Activated gamma-delta T cell treated with Interleukin-2 at 50 U/mL for 16 hours (primary cell): ENCODE measurements at regions not wholly inside any gene's neighbourhood (a gene's known extent, or its start where the extent isn't known, plus 50 kb on each side); places are given as distances from the start of the nearest gene placed in this dataset.

ENCODE experiments used
- DNase-seq: peaks from one replicate; pipeline ENCODE4 v3.0.0-alpha.2; 2020

GRCh38 chr20:24256307-24256706, 213.1 kb upstream of the SYNDIG1 start:
- no peak for DNase-seq

DNA sequence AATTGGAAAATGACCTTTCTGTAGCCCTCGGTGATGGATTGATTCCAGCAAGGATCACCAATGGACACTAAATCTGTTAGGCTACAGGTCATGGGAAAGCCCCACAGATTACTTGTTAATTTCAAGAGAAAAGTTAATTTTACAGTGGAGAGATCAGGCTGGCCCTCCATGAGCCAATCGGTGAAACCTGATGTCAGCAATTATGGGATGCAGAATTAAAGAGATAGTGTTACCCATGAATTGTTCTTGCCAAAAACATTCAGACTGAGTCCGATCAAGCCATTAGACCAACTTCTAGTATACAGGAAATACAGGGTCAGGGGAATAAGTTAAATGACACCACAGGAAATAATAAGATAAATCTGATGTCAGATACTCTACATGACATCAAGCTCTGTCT, 214.9 kb upstream of the SYNDIG1 start:
- no peak for DNase-seq

DNA sequence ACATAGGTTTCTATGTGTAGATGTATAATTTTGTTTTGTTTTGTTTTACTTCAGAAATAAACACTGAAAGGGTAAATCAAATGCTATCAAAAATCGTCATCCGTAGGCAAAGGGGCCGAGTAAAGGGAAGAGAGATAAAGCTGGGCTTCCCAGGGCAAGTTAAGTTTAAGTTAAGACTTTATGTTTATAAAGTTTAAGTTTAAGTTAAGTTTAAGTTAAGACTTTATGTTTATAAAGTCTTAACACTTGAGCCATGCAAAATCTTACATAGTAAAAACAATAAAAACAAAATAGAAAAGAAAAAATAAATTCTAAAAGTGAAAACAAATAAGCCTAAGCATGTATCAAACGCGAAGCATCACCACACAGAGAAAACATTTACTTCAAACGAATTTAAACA, 216.1 kb upstream of the SYNDIG1 start:
- DNase-seq: no peak

- DNase-seq: no peak
Observed at GRCh38 chr20:24245094-24245493, 224.3 kb upstream of the SYNDIG1 start.

- DNase-seq: no peak
Observed at GRCh38 chr20:24242763-24243162, 226.7 kb upstream of the SYNDIG1 start.

DNA sequence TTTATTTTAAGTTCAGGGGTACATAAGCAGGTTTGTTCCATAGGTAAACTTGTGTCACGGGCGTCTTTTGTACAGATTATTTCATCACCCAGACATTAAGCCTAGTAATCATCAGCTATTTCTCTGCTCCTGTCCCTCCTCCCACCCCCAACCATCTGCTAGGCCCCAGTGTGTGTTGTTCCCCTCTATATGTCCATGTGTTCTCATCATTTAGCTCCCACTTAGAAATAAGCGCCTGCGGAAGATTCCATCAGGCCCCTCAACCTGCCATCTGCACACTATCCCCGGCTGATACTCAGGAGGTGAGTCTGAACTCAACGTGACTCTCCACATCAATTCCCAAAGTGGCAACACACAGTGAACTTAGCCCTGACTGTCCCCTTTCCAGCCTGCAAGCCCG, 228.0 kb upstream of the SYNDIG1 start:
- DNase-seq: no peak

DNA sequence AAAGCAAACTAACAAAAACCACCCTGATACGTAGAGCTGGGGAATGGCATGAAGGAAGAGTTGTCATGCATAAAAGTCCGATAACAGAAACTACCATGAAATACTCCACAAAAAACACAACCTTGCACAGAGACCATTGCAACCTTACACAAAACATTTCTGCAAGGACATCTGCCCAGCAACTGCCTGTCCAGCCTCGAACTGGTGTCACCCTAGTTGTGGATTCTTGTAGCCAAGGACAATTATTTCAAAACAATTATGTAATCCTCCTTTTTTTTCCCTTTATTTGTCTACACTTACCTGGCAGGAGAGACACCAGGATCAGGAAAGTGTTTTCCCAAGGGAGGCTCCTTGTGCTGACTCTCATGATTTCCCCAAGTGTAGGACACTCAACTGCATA, 232.5 kb upstream of the SYNDIG1 start:
- no peak for DNase-seq

DNA sequence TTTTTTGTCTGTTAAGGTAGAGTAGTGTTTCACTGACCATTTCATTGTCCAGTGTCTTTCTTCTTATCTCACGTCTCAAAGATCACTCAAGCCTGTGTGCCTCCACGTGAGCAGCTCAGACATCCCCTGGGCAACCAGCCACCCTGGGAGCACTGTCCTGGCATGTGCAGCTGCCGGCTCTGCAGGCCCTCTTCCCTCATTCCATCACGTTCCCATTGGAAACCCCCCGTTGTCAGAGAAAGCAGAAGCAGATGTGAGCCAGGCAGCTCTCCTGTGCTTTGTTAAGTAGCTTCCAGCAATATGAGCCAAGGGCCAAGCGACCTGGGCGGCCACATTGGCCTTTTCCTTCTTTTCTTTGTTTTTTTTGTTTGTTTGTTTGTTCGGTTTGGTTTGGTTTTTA, 233.2 kb upstream of the SYNDIG1 start:
- DNase-seq: no peak

DNA sequence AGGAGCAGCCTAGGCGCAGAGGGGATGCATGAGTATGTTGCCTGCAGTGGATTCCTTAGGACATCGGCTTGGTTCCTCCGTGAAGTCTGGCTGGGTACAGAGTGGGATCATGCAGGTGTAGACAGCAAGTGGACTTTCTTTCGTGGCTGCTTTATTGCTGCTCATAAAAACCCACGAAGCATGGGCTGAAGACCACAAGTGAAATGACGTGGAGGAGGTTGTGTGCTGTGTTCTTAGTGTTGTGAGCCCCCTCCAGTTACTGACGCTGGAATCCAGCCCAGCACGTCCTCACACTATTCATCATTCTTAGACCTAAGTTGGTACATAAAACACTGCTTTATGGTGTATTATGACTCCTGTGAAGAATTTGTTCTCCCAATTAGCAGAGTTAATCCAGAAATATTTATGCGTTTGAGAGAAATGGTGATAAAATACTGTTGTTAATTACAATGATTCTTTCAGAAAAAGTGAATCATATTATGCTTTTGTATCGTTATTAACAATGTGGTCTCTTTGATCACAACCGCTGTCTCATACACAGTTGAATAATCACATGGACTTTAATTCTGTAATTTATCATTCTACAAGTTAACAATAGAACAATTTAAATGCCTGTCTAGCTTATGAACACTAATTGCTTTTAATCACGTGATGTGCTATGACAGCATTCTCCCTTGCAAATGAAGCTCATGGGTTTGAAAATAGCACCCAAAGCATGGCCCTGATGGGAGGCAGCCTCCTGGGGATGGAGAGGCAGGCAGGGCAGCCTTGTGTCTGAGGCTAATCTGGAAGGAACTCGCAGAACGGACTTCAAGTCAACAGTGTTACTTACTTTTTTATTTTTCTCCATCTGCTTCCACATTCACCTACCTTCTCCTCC, 233.9 kb upstream of the SYNDIG1 start:
- no peak for DNase-seq

GRCh38 chr20:24227600-24227999, 239.0 kb upstream of the GGTLC1 start:
- no peak for DNase-seq

DNA sequence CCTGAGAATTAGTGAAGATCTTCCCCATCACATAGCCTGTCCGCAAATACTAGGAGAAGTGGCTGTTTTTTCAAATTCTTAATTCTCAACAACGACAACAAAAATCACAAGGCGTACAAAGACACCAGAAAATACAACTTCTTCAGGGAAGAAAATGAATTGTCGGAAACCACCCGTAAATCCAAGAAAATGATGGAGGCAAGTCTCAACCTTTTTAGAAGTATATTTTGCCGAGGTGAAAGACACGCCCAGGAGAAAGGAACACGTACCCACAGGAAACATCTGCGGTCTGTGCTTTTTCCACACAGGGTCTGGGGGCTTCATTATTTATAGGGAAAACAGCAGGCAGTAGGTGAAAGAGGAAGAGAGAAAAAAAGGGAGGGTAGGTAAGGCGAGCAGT, 223.9 kb upstream of the GGTLC1 start:
- DNase-seq: no peak

- no peak for DNase-seq
Observed at GRCh38 chr20:24211972-24212371, 223.4 kb upstream of the GGTLC1 start.

DNA sequence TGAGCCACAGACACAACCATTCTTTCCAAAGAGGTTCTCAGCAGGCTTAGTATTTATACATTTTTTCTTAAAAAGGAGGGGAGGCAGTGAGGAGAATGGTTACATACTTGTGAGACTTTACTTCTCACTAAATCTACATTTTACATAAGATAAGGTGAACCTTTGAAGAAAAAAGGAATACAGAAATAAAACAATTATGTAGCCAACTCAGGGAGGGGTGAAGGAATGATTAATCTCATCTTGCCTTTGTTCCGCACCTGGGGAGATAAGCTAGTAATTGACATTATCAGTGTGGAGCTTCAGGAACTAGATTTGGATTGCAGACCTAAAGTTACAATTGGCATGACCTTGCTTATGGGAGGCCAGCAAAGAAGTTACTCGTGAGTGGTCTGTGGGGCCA, 221.8 kb upstream of the GGTLC1 start:
- no peak for DNase-seq

GRCh38 chr20:24208652-24209051, 220.1 kb upstream of the GGTLC1 start:
- DNase-seq: no peak

DNA sequence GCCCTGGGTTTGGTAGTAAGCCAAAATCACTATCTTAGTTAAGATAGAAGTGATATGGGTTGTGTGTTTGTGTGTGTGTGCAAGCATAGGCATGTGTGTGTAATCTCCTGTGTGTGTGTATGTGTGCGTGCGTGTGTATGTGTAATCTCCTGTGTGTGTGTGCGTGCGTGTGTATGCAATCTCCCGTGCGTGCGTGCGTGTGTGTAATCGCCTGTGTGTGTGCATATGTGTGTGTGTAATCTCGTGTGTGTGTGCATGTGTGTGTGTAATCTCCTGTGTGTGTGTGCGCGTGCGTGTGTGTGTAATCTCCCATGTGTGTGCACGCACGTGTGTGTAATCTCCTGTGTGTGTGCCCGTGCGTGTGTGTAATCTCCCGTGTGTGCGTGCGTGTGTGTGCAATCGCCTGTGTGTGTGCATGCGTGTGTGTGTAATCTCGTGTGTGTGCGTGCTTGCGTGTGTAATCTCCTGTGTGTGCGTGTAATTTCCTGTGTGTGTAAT, 219.3 kb upstream of the GGTLC1 start:
- no peak for DNase-seq

DNA sequence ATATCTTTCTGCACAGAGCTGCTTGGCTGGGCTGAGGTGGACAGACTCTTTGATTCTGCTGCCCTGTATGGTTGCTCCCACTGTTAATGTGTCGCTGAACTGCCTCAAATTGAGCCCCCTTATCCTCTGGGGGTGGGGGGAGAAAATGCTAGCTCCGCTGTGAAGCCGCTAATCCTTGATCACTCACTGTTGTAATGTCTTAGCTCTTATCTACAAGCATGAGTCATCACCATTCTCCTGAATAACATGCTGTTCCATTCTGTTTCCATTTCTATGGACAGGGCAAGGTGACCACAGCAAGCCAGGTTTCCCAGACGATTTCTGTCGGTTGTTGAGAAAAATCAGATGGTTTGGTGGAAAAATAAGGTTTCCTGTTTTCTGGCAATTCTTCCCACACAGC, 218.4 kb upstream of the GGTLC1 start:
- DNase-seq: no peak

DNA sequence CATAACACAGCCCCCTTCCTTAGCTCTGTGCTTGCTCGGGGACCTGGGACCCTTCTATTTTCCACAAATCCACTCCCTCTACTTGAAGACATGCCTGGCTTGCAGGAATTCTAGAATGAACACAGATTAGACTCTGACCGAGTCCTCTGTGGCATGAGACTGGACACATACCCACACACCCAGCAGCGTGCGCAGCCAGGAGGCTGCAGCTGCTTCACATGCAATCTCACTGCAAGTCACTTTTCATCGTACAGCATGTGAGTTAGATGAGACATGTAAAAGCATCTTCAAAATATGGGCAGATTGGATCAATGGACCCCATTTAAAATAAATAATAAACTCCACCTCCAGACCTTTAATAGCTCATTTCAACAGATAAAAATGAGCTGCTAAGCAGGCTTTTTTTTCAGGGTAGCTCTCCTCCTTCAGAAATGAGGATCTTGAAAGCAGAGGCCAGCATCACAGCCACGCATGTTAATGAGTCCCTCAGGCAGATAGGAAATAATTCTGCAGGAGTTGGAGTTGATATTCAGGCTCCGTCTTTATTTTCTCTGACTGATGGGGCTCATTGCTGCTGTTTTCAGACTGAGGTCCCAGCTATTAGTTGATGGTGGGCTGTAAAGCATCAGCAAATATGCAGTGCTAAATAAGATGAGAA, 215.1 kb upstream of the GGTLC1 start:
- no peak for DNase-seq

- DNase-seq: no peak
Observed at GRCh38 chr20:24199501-24199900, 210.9 kb upstream of the GGTLC1 start.

- DNase-seq: no peak
Observed at GRCh38 chr20:24194143-24194542, 205.6 kb upstream of the GGTLC1 start.

DNA sequence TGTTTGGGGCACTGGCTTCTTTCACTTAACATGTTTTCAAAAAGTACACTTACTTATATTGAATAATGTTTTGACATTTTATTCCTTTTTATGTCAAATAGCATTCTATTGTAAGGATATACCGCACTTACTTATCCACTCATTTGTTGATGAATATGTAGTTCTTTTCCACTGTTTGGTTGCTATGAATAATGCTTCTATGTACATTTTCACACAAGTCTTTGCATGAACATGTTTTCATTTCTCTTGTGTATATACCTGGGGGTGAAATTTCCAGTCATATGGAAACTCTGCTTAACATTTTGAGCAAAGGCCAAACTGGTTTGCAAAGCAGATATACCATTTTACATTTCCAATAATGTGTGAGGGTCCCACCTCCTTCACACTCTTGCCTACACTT, 202.3 kb upstream of the GGTLC1 start:
- DNase-seq: no peak

DNA sequence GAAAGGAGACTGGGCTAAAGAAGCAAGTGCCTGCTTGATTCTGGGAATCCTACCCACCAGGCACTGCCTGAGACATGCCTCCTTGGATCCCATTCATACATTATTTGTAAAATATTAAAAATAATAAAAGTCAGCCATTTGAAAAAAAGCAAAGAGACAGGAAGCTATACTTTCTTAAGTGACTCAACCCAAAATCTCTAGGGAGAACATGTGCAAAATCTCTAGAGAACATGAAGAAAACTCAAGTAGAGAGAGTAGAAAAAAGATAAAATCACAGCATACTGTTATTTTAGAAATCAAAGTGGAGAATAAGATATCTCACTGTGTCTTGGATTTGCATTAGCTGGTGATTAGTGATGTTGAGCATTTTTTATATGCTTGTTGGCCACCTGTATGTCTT, 197.2 kb upstream of the GGTLC1 start:
- DNase-seq: no peak

DNA sequence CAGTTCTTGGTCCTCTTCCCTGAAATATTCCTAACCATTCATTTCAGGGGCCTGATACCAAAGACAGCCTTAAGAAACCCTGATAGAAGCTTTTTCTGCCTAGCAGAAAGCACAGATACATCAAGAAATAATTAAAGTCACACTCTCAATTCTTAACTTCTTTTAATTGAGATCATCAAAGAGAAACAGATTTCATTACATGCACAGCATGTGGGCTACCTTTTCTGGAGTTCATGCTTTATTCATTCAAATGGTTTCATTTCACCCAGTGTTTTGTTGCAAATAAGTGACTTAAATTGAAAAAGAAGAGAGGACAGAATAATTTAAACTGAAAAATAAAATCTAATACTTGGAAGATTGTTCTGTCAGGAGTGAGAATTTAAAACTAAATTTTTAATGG, 192.6 kb upstream of the GGTLC1 start:
- no peak for DNase-seq

DNA sequence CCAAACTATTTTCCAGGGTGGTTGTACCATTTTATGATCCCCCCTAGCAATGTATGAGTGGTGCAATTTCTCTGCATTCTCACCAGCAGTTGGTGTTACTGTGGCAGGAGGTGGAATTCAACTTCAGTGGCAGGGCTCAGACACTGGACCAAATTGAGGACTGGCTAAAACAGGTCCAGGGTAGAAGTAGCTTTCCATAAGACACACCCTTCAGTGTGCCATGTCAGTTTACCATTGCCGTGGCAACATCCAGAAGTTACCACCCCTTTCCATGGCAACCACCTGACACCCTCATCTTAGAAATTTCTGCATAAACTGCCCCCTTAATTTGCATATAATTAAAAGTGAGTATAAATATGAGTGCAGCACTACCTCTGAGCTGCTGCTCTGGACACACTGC, 180.7 kb upstream of the GGTLC1 start:
- no peak for DNase-seq

DNA sequence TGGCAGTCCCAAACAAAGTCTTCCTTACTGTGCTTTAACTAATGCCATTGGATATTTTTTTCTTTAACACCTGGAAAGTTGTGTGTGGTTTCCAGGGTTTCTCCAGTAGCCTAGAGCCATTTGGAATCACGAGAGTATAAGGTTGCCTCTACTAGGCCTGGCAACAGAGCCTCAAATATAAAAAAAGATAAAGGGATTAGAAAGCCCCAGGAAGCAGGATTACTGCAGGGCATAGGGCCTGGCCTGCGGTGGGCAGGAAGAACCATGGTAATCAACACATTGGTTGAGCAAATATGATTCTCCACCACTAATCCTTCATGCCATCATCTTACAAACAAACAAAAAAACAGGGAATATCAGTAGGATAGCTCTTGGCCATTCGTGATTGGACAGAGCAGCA, 177.8 kb upstream of the GGTLC1 start:
- no peak for DNase-seq

DNA sequence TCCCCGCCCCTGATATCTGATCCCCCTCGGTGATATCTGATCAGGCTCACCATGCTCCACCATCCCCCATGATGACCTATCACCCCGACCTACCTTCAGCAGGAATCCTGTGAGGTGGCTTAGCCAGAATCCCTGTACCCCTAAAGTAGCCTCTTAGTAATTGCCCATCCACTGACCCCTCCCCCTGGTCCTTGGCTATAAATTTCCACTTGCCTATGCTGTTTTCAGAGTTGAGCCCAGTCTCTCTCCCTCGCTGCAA, 177.5 kb upstream of the GGTLC1 start:
- DNase-seq: no peak
